Activated B cell treated with CpG ODN at 0.5 μM for 24 hours (primary cell): ENCODE measurements at regions not wholly inside any gene's neighbourhood (a gene's known extent, or its start where the extent isn't known, plus 50 kb on each side); places are given as distances from the start of the nearest gene placed in this dataset.

Experiments
- ATAC-seq: fragments of 200-7000 bp; cut with Tn5 transposase; one replicate; pipeline ENCODE4 v1.10.0; 2021; ENCODE audit warnings: low read depth, mild to moderate bottlenecking, moderate library complexity
- CTCF ChIA-PET: fragments of 350-600 bp; sonication (Branson Sonifier 250); formaldehyde crosslinking; loops from one replicate; lab custom pipeline; 2021; ENCODE audit warnings: antibody characterized with exemption; lab: Charles Lee
- POLR2A ChIA-PET: fragments of 350-600 bp; sonication (Branson Sonifier 250); formaldehyde crosslinking; loops from one replicate; lab custom pipeline; 2021; ENCODE audit warnings: antibody characterized with exemption; lab: Charles Lee
- DNase-seq: peaks from one replicate; pipeline ENCODE4 v3.0.0; 2022
- H3K27ac Mint-ChIP-seq: one replicate; pipeline ENCODE4 v1.8.0; 2020; ENCODE audit warnings: mixed read lengths
- H3K27me3 Mint-ChIP-seq: one replicate; pipeline ENCODE4 v1.8.0; 2021; ENCODE audit warnings: mixed read lengths
- H3K36me3 Mint-ChIP-seq: one replicate; pipeline ENCODE4 v1.8.0; 2021; ENCODE audit warnings: low read depth, mixed read lengths
- H3K4me1 Mint-ChIP-seq: one replicate; pipeline ENCODE4 v1.8.0; 2021; ENCODE audit warnings: mixed read lengths
- H3K4me3 Mint-ChIP-seq: one replicate; pipeline ENCODE4 v1.8.0; 2020; ENCODE audit warnings: mild to moderate bottlenecking, mixed read lengths
- H3K9me3 Mint-ChIP-seq: one replicate; pipeline ENCODE4 v1.8.0; 2020; ENCODE audit warnings: mixed read lengths
- intact Hi-C: fragments of 100-400 bp; cut with micrococcal nuclease; formaldehyde crosslinking; loops from one replicate; pipeline ENCODE4 v1.15.1; 2024
- TF ChIP-seq, protein P1 (sequence below): fragments of 200-600 bp; IDR thresholded peaks from one replicate; pipeline ENCODE4 v1.8.0; 2022; ENCODE audit warnings: antibody characterized with exemption, mild to moderate bottlenecking

DNA sequence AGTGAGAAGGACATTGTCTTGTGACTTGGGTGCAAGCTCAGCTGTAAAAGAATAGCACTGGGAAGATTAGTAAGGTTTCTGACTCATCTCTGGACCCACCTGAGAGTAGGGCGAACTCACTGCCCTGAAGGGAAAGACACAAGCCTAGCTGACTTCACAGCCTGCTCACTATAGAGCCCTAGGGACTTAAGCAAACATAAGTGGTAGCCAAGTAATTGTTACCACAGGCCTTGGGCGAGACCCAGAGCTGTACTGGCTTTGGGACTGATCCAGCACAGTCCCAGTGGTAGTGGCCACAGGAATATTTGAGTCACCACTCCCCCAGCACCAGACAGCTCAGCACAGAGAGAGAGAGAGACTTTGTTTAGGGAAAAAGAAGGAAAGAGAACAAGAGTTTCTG, 429.9 kb downstream of the TBL1XR1 start:
- CTCF ChIA-PET: no interaction called here

GRCh38 chr3:176766862-176767261, 430.4 kb downstream of the TBL1XR1 start:
- H3K27me3 Mint-ChIP-seq: no peaks in the 10 kb centered on the region
- ChIA-PET CTCF (no interaction called here), POLR2A (interaction anchor here (0.5 kb wide), 1 partner anchor 571 kb away, joined by 8 read pairs; no protein-coding TSS in a partner anchor)
- TF ChIP-seq, protein P1, sequence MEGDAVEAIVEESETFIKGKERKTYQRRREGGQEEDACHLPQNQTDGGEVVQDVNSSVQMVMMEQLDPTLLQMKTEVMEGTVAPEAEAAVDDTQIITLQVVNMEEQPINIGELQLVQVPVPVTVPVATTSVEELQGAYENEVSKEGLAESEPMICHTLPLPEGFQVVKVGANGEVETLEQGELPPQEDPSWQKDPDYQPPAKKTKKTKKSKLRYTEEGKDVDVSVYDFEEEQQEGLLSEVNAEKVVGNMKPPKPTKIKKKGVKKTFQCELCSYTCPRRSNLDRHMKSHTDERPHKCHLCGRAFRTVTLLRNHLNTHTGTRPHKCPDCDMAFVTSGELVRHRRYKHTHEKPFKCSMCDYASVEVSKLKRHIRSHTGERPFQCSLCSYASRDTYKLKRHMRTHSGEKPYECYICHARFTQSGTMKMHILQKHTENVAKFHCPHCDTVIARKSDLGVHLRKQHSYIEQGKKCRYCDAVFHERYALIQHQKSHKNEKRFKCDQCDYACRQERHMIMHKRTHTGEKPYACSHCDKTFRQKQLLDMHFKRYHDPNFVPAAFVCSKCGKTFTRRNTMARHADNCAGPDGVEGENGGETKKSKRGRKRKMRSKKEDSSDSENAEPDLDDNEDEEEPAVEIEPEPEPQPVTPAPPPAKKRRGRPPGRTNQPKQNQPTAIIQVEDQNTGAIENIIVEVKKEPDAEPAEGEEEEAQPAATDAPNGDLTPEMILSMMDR: no peak
- DNase-seq (no peak), ATAC-seq (no peak)
- intact Hi-C loops: no loop called here
- H3K4me3 Mint-ChIP-seq: no peak overlapping the region
- no peaks in the 10 kb centered on the region for H3K9me3 Mint-ChIP-seq
- H3K4me1 Mint-ChIP-seq: no peaks in the 10 kb centered on the region
- no peak overlapping the region for H3K27ac Mint-ChIP-seq
- H3K36me3 Mint-ChIP-seq: no peaks in the 10 kb centered on the region

More for the DNA sequence above, 429.9 kb downstream of the TBL1XR1 start:
- H3K36me3 Mint-ChIP-seq: no peaks in the 10 kb centered on the region
- no peaks in the 10 kb centered on the region for H3K27me3 Mint-ChIP-seq
- no peak overlapping the region for H3K4me3 Mint-ChIP-seq
- POLR2A ChIA-PET: no interaction called here
- TF ChIP-seq, protein P1: no peak
- intact Hi-C loops: no loop called here
- peaks cover 2% of the 10 kb centered on the region for H3K9me3 Mint-ChIP-seq
- ATAC-seq (no peak), DNase-seq (no peak)
- no peak overlapping the region for H3K27ac Mint-ChIP-seq
- no peaks in the 10 kb centered on the region for H3K4me1 Mint-ChIP-seq

- no peak for ATAC-seq
- Mint-ChIP-seq H3K27ac (no peak overlapping the region), H3K36me3 (no peaks in the 10 kb centered on the region), H3K4me1 (no peaks in the 10 kb centered on the region), H3K9me3 (no peaks in the 10 kb centered on the region), H3K27me3 (no peaks in the 10 kb centered on the region), H3K4me3 (no peak overlapping the region)
- no peak for DNase-seq
- intact Hi-C loops: no loop called here
- ChIA-PET CTCF (no interaction called here), POLR2A (no interaction called here)
- TF ChIP-seq, protein P1: no peak
These were observed 431.8 kb downstream of the TBL1XR1 start for GRCh38 chr3:176765382-176765900.

GRCh38 chr3:176759815-176760506, 437.3 kb downstream of the TBL1XR1 start:
- CTCF ChIA-PET: no interaction called here
- H3K4me1 Mint-ChIP-seq: no peaks in the 10 kb centered on the region
- TF ChIP-seq, protein P1: no peak
- POLR2A ChIA-PET: no interaction called here
- intact Hi-C loops: no loop called here
- H3K27ac Mint-ChIP-seq: no peak overlapping the region
- H3K9me3 Mint-ChIP-seq: no peaks in the 10 kb centered on the region
- H3K4me3 Mint-ChIP-seq: no peak overlapping the region
- no peaks in the 10 kb centered on the region for H3K36me3 Mint-ChIP-seq
- DNase-seq: no peak
- ATAC-seq: no peak
- H3K27me3 Mint-ChIP-seq: no peaks in the 10 kb centered on the region

- H3K27ac Mint-ChIP-seq: no peak overlapping the region
- intact Hi-C loops: no loop called here
- no peaks in the 10 kb centered on the region for H3K4me1 Mint-ChIP-seq
- CTCF ChIA-PET: no interaction called here
- H3K9me3 Mint-ChIP-seq: no peaks in the 10 kb centered on the region
- DNase-seq (no peak), ATAC-seq (no peak)
- no peaks in the 10 kb centered on the region for H3K27me3 Mint-ChIP-seq
- H3K36me3 Mint-ChIP-seq: no peaks in the 10 kb centered on the region
- POLR2A ChIA-PET: no interaction called here
- TF ChIP-seq, protein P1: no peak
- no peak overlapping the region for H3K4me3 Mint-ChIP-seq
These were observed 439.9 kb downstream of the TBL1XR1 start for GRCh38 chr3:176757429-176757828.
